HUES48 (cell line): ENCODE measurements at regions not wholly inside any gene's neighbourhood (a gene's known extent, or its start where the extent isn't known, plus 50 kb on each side); places are given as distances from the start of the nearest gene placed in this dataset.
A peak's percentile ranks its signal among the peaks of the same experiment; 100 is the strongest.

Experiments used
- H3K27ac ChIP-seq: one replicate; pipeline ENCODE4 v1.7.0; 2013; ENCODE audit warnings: low read depth, low read length, inconsistent platforms
- H3K27me3 ChIP-seq: 2 replicates; pipeline ENCODE4 v1.6.1; 2013; ENCODE audit warnings: mild to moderate bottlenecking, low read length; ENCODE audit not compliant: control insufficient read depth, insufficient read depth
- H3K36me3 ChIP-seq: 2 replicates; pipeline ENCODE4 v1.6.1; 2013; ENCODE audit warnings: low read length; ENCODE audit not compliant: control insufficient read depth, insufficient read depth
- H3K4me1 ChIP-seq: 2 replicates; pipeline ENCODE4 v1.6.1; 2013; ENCODE audit warnings: mild to moderate bottlenecking, low read length; ENCODE audit not compliant: control insufficient read depth, insufficient read depth
- H3K4me3 ChIP-seq: 2 replicates; pipeline ENCODE4 v1.5.1; 2013; ENCODE audit warnings: mild to moderate bottlenecking, low read depth, low read length
- H3K9ac ChIP-seq: 2 replicates; pipeline ENCODE4 v1.6.1; 2013; ENCODE audit warnings: mild to moderate bottlenecking, low read depth, low read length, moderate library complexity
- H3K9me3 ChIP-seq: 2 replicates; pipeline ENCODE4 v1.6.1; 2013; ENCODE audit warnings: low read length; ENCODE audit not compliant: control insufficient read depth, insufficient read depth

GRCh38 chr6:12456343-12456742 is 166.2 kb downstream of the EDN1 start:
- H3K36me3 ChIP-seq: no peaks in the 10 kb centered on the region
- peaks cover 23% of the 10 kb centered on the region for H3K4me1 ChIP-seq
- peaks cover 24% of the 10 kb centered on the region for H3K27me3 ChIP-seq
- H3K27ac ChIP-seq: no peak overlapping the region
- H3K4me3 ChIP-seq: no peak overlapping the region
- peaks cover 13% of the 10 kb centered on the region; the same call in 1 of the 2 replicates for H3K9me3 ChIP-seq
- no peak overlapping the region for H3K9ac ChIP-seq

- H3K9me3 ChIP-seq: peaks cover 13% of the 10 kb centered on the region; the same call in 1 of the 2 replicates
- no peaks in the 10 kb centered on the region for H3K36me3 ChIP-seq
- no peak overlapping the region for H3K9ac ChIP-seq
- no peak overlapping the region for H3K4me3 ChIP-seq
- no peak overlapping the region for H3K27ac ChIP-seq
- H3K4me1 ChIP-seq: peaks cover 23% of the 10 kb centered on the region
- H3K27me3 ChIP-seq: peaks cover 24% of the 10 kb centered on the region
Measured at GRCh38 chr6:12457094-12457493, 166.9 kb downstream of the EDN1 start.

GRCh38 chr6:12458558-12458957 is 168.4 kb downstream of the EDN1 start:
- peaks cover 24% of the 10 kb centered on the region for H3K27me3 ChIP-seq
- no peak overlapping the region for H3K27ac ChIP-seq
- H3K4me1 ChIP-seq: peaks cover 23% of the 10 kb centered on the region

GRCh38 chr6:12459945-12460661 is 169.9 kb downstream of the EDN1 start:
- H3K27me3 ChIP-seq: peaks cover 24% of the 10 kb centered on the region
- peaks cover 23% of the 10 kb centered on the region for H3K4me1 ChIP-seq
- no peak overlapping the region for H3K9ac ChIP-seq
- H3K9me3 ChIP-seq: no peaks in the 10 kb centered on the region
- no peaks in the 10 kb centered on the region for H3K36me3 ChIP-seq
- no peak overlapping the region for H3K4me3 ChIP-seq
- H3K27ac ChIP-seq: no peak overlapping the region

More at GRCh38 chr6:12458558-12458957, 168.4 kb downstream of the EDN1 start:
- Histone ChIP-seq H3K4me3 (no peak overlapping the region), H3K9me3 (peaks cover 5% of the 10 kb centered on the region; the same call in 1 of the 2 replicates), H3K9ac (no peak overlapping the region), H3K36me3 (no peaks in the 10 kb centered on the region)

- 0 out of 2 replicates have a peak, but pooled peaks cover 5% of the 10 kb centered on the region for H3K4me1 ChIP-seq
- H3K27ac ChIP-seq: no peak overlapping the region
Measured at GRCh38 chr6:12467706-12468670, 177.8 kb downstream of the EDN1 start.

GRCh38 chr6:12472601-12473038 is 182.5 kb downstream of the EDN1 start:
- no peak overlapping the region for H3K4me3 ChIP-seq
- no peak overlapping the region for H3K9ac ChIP-seq

More at GRCh38 chr6:12467706-12468670, 177.8 kb downstream of the EDN1 start:
- no peaks in the 10 kb centered on the region for H3K27me3 ChIP-seq
- H3K4me3 ChIP-seq: no peak overlapping the region
- H3K9ac ChIP-seq: no peak overlapping the region
- no peaks in the 10 kb centered on the region for H3K9me3 ChIP-seq
- no peaks in the 10 kb centered on the region for H3K36me3 ChIP-seq

GRCh38 chr6:12473494-12473893 is 183.3 kb downstream of the EDN1 start:
- H3K36me3 ChIP-seq: no peaks in the 10 kb centered on the region
- H3K4me1 ChIP-seq: peaks cover 14% of the 10 kb centered on the region
- no peak overlapping the region for H3K4me3 ChIP-seq
- no peak overlapping the region for H3K9ac ChIP-seq
- H3K27ac ChIP-seq: peak overlapping the region; percentile 3
- H3K9me3 ChIP-seq: no peaks in the 10 kb centered on the region
- H3K27me3 ChIP-seq: no peaks in the 10 kb centered on the region

More at GRCh38 chr6:12472601-12473038, 182.5 kb downstream of the EDN1 start:
- Histone ChIP-seq H3K36me3 (no peaks in the 10 kb centered on the region), H3K4me1 (peaks cover 14% of the 10 kb centered on the region), H3K27ac (no peak overlapping the region), H3K9me3 (no peaks in the 10 kb centered on the region), H3K27me3 (no peaks in the 10 kb centered on the region)

GRCh38 chr6:12474167-12475140 is 184.3 kb downstream of the EDN1 start:
- no peaks in the 10 kb centered on the region for H3K36me3 ChIP-seq
- H3K27me3 ChIP-seq: no peaks in the 10 kb centered on the region
- H3K4me3 ChIP-seq: no peak overlapping the region
- no peaks in the 10 kb centered on the region for H3K9me3 ChIP-seq
- peaks cover 14% of the 10 kb centered on the region for H3K4me1 ChIP-seq
- H3K9ac ChIP-seq: no peak overlapping the region
- H3K27ac ChIP-seq: no peak overlapping the region

- Histone ChIP-seq H3K4me3 (no peak overlapping the region), H3K27ac (no peak overlapping the region), H3K9me3 (no peaks in the 10 kb centered on the region), H3K4me1 (peaks cover 8% of the 10 kb centered on the region), H3K36me3 (no peaks in the 10 kb centered on the region), H3K27me3 (no peaks in the 10 kb centered on the region), H3K9ac (no peak overlapping the region)
Measured at GRCh38 chr6:12476484-12476883, 186.3 kb downstream of the EDN1 start.

GRCh38 chr6:12477616-12478015 is 187.5 kb downstream of the EDN1 start:
- Histone ChIP-seq H3K27ac (no peak overlapping the region), H3K27me3 (no peaks in the 10 kb centered on the region), H3K36me3 (no peaks in the 10 kb centered on the region), H3K4me3 (no peak overlapping the region), H3K4me1 (peaks cover 11% of the 10 kb centered on the region), H3K9me3 (no peaks in the 10 kb centered on the region), H3K9ac (no peak overlapping the region)
